Endothelial cell of umbilical vein (primary cell): ENCODE measurements at regions not wholly inside any gene's neighbourhood (a gene's known extent, or its start where the extent isn't known, plus 50 kb on each side); places are given as distances from the start of the nearest gene placed in this dataset.

Experiments
- CTCF ChIP-seq, 2 donors: IDR thresholded peaks; 1 replicate in 1 of 2; 2 replicates in 1 of 2; pipeline ENCODE4 v1.5.1; 2011; ENCODE audit warnings: low read length in 2 of 2, mild to moderate bottlenecking in 2 of 2, moderate library complexity in 2 of 2, control low read depth in 1 of 2, inconsistent platforms in 1 of 2, low read depth in 1 of 2; ENCODE audit not compliant: insufficient read depth in 1 of 2; ENCODE audit errors: extremely low read depth in 1 of 2
- JUN ChIP-seq: IDR thresholded peaks from 2 replicates; pipeline ENCODE4 v1.6.1; 2011; ENCODE audit warnings: borderline replicate concordance, low read depth; ENCODE audit not compliant: insufficient read length, insufficient read depth
- POLR2AphosphoS5 ChIP-seq: IDR thresholded peaks from 2 replicates; pipeline ENCODE4 v1.6.1; 2012; ENCODE audit warnings: low read depth, mild to moderate bottlenecking, control low read depth, low read length, moderate library complexity; ENCODE audit not compliant: insufficient read depth

- no peak for TF ChIP-seq CTCF (IDR thresholded peaks at IDR 0.05; ENCODE audit: extremely low read depth in 1 of 2, insufficient read depth in 1 of 2, low read depth in 1 of 2, low read length in 2 of 2)
- no peak for TF ChIP-seq POLR2AphosphoS5
- no peak for TF ChIP-seq JUN
Measured at GRCh38 chr10:124245806-124246440, 152.5 kb upstream of the CHST15 start.
